GM13977 (cell line): ENCODE measurements at regions not wholly inside any gene's neighbourhood (a gene's known extent, or its start where the extent isn't known, plus 50 kb on each side); places are given as distances from the start of the nearest gene placed in this dataset.

Experiments used
- DNase-seq: peaks from one replicate; pipeline ENCODE4 v3.0.0; 2012; ENCODE audit warnings: low spot score
- in situ Hi-C: fragments of 300-500 bp; cut with MboI; formaldehyde crosslinking; loops from one replicate; pipeline ENCODE4 v1.12.0; 2022; ENCODE audit warnings: low sequenced_read_pairs, low pct_unique_long_range_greater_than_20kb, mixed read lengths, inconsistent platforms; ENCODE audit not compliant: unreplicated experiment
- TF ChIP-seq, protein P1 (sequence below): IDR thresholded peaks from 2 replicates; pipeline ENCODE4 v1.5.1; 2012; ENCODE audit warnings: mild to moderate bottlenecking, control low read depth; ENCODE audit not compliant: insufficient read depth; ENCODE audit errors: extremely low read depth, missing control alignments

DNA sequence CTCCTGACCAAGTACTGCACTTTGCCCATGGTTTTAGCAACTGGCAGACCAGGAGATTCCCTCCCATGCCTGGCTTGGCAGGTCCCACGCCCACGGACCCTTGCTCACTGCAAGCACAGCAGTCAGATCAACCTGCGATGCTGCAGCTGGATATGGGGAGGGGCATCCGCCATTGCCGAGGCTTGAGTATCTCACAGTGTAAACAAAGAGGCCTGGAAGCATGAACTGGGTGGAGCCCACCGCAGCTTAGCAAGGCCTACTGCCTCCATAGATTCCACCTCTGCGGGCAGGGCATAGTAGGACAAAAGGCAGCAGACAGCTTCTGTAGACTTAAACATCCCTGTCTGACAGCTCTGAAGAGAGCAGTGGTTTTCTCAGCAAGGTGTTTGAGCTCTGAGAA is 479.8 kb downstream of the FUT8 start:
- TF ChIP-seq, protein P1, sequence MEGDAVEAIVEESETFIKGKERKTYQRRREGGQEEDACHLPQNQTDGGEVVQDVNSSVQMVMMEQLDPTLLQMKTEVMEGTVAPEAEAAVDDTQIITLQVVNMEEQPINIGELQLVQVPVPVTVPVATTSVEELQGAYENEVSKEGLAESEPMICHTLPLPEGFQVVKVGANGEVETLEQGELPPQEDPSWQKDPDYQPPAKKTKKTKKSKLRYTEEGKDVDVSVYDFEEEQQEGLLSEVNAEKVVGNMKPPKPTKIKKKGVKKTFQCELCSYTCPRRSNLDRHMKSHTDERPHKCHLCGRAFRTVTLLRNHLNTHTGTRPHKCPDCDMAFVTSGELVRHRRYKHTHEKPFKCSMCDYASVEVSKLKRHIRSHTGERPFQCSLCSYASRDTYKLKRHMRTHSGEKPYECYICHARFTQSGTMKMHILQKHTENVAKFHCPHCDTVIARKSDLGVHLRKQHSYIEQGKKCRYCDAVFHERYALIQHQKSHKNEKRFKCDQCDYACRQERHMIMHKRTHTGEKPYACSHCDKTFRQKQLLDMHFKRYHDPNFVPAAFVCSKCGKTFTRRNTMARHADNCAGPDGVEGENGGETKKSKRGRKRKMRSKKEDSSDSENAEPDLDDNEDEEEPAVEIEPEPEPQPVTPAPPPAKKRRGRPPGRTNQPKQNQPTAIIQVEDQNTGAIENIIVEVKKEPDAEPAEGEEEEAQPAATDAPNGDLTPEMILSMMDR, result no peak
- in situ Hi-C loops, result no loop called here
- DNase-seq, result no peak

DNA sequence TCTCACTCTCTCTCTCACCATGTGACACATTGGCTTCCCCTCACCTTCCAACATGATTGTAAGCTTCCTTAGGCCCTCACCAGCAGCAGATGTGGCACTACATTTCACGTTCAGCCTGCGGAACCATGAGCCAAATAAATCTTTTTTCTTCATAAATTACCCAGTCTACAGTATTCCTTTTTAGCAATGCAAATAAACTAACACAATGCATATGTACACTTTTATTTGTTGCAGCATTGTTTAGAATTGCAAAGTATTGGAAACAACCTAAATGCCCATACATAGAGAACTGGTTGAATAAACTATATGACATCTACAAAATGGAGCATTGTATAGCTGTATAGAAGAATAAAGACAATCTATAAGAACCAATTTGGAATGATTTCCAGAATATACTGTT is 487.6 kb downstream of the FUT8 start:
- TF ChIP-seq, protein P1, result no peak
- in situ Hi-C loops, result no loop called here
- DNase-seq, result no peak

DNA sequence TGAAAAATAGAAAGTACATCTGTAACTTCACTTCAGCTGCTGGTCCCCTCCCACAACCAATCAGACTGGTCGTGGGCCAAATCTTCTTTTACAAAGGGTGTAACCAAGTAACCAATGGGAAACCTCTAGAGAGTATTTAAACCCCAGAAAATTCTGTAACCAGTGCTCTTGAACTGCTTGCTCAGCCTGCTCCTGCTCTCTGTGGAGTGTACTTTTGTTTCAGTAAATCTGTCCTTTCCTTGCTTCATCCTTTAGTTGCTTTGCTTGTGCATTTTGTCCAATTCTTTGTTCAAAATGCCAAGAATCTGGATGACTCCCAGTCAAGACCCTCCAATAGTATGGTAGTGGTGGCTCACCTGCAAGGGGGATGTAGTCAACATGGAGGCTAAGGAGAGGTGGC is 489.1 kb downstream of the FUT8 start:
- in situ Hi-C loops, result no loop called here
- no peak for DNase-seq
- TF ChIP-seq, protein P1, result no peak

DNA sequence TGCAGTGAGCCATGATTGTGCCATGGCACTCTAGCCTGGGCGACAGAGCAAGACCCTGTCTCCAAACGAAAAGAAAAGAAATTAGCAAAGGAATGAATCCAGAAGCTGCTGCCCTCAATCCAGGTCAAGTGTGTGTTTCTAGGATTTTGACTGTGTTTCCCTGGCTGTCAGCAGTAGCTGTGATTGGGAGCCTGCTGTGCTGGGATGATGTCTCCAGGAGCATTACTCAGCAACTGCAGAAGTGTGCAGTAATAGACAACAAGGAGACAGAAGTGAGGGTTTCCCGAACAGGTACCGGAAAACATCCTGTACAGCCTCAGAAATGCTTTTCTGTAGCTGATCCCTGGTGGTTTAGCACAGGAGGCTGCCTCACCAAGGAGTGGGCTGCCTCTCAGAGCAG is 492.5 kb downstream of the FUT8 start:
- TF ChIP-seq, protein P1, result no peak
- in situ Hi-C loops, result no loop called here
- no peak for DNase-seq

DNA sequence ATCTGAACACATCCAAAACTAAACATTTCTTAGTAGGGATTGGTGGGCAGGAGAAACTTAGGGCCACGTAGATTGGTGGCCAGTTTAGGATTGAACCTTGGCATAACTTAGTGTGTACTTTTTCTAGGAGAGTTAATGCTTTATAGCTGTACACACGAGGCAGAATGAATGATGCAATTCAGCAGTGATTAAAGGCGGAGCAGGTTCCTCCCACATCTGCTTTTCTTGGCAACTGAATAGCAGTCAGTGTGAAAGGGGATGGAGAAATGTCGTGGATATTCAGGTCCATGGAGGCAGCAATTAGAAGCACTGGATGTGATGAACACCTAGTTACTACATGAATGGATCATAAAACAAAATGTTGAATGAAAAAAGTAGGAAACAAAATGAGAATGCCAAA is 493.8 kb downstream of the FUT8 start:
- no peak for DNase-seq
- in situ Hi-C loops, result no loop called here
- TF ChIP-seq, protein P1, result no peak

DNA sequence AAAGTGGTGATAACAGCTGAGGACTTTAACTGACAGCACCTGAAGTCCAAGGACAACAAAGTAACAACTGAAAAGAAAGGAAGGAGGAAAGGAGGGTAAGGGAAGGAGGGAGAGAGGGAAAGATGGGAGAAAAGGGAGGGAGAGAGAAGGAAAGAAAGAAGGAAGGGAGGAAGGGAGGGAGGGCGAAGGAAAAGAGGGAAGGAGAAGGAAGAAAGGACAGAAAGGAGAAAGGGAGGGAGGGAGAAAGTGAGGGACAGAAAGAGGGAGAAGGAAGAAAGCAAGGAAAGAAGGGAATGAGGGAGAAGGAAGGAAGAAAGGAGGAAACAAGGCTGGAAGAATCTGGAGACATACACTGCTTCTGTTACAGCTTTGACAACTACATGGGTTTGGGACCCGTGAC is 494.4 kb downstream of the FUT8 start:
- in situ Hi-C loops, result no loop called here
- TF ChIP-seq, protein P1, result no peak
- DNase-seq, result no peak
